ENCODE measurements at regions not wholly inside any gene's neighbourhood (a gene's known extent, or its start where the extent isn't known, plus 50 kb on each side); places are given as distances from the start of the nearest gene placed in this dataset.
"Not testable (repeated sequence)": the region's sequence is repeated elsewhere in the genome, so short reads cannot be mapped to it uniquely, and the experiment has no call there.

DNA sequence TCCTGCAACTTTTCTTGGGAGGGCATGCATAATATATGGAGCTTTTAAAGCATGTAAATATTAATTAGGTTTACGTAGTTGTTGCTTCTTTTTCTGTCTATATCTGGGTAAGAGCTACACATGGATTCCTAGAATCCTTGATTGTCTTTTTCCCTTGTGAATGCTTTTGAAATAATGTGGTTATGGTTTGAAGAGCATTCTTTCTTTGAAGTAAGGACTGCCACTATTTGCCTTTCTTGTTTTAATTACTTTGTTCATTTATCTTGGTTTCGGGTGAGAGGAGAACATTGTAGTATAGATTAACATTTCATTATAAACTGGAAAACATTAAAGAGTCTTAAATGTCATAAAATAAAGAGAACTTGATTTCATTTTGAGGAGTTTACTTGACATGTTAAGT lies 674.0 kb downstream of the ZBBX start:
- Histone ChIP-seq H3K4me1 (ENCODE audit: control insufficient read depth, insufficient read depth, low read length) (no peaks in the 10 kb centered on the region), H3K9me3 (ENCODE audit: control insufficient read depth, low read length) (no peaks in the 10 kb centered on the region), H3K27ac (ENCODE audit: insufficient read depth, low read depth, low read length, poor library complexity, severe bottlenecking) (no peak overlapping the region), H3K36me3 (ENCODE audit: control insufficient read depth, insufficient read depth, low read length) (no peaks in the 10 kb centered on the region), H3K4me3 (ENCODE audit: insufficient read depth, low read depth, low read length) (no peak overlapping the region), H3K27me3 (ENCODE audit: control insufficient read depth, insufficient read depth, low read length, poor library complexity, severe bottlenecking) (no peaks in the 10 kb centered on the region)
- WGBS, 2 experiments = 88 to 92% methylated on average over 1 of the region's 2 CpGs

DNA sequence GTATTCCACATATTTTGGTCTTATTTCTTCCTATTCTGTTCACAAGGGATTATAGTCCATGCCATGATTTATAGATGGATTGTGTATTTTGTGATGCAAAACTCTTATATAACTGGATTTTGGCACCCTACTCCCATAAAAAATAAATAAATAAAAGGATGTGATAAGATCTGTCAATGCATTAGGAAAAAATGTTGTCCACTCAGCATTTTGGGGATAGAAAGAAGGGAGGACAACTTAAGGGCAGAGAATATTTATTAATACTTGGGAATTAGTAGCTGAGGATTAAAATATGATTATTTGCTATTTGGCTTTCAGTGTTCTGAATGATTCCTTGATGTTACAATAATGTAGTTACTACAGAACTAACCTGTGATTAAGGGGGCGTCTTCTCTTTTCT lies 682.6 kb downstream of the ZBBX start:
- no CpG with 5 or more reads among the region's 1 CpG for WGBS, 2 experiments
- Histone ChIP-seq H3K27ac (ENCODE audit: insufficient read depth, low read depth, low read length, poor library complexity, severe bottlenecking) (no peak overlapping the region), H3K9me3 (ENCODE audit: control insufficient read depth, low read length) (no peaks in the 10 kb centered on the region), H3K36me3 (ENCODE audit: control insufficient read depth, insufficient read depth, low read length) (no peaks in the 10 kb centered on the region), H3K4me1 (ENCODE audit: control insufficient read depth, insufficient read depth, low read length) (no peaks in the 10 kb centered on the region), H3K27me3 (ENCODE audit: control insufficient read depth, insufficient read depth, low read length, poor library complexity, severe bottlenecking) (no peaks in the 10 kb centered on the region), H3K4me3 (ENCODE audit: insufficient read depth, low read depth, low read length) (no peak overlapping the region)

DNA sequence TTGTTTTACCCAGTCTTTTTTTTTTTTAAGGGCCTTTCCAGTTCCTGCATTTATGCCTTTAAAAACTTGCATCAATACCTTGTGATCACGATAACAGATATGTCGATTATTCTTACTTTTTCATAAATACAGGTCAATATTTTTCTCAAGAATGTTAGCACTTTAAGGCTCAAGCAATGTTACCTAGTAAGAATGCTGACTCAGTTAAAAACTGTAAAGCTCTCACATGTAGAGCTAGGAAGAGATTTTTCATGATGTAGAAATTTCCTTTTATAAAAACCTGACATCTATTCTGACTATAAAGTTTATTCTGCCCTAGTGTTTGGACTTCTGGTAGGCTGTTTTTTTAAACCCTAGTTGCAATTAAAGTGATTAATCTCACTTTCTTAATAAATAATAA lies 684.0 kb downstream of the ZBBX start:
- Histone ChIP-seq H3K4me3 (ENCODE audit: insufficient read depth, low read depth, low read length) (no peak overlapping the region), H3K27ac (ENCODE audit: insufficient read depth, low read depth, low read length, poor library complexity, severe bottlenecking) (no peak overlapping the region), H3K36me3 (ENCODE audit: control insufficient read depth, insufficient read depth, low read length) (no peaks in the 10 kb centered on the region), H3K27me3 (ENCODE audit: control insufficient read depth, insufficient read depth, low read length, poor library complexity, severe bottlenecking) (no peaks in the 10 kb centered on the region), H3K4me1 (ENCODE audit: control insufficient read depth, insufficient read depth, low read length) (no peaks in the 10 kb centered on the region), H3K9me3 (ENCODE audit: control insufficient read depth, low read length) (no peaks in the 10 kb centered on the region)
- 83 to 90% methylated on average over 2 of the region's 2 CpGs for WGBS, 2 experiments

DNA sequence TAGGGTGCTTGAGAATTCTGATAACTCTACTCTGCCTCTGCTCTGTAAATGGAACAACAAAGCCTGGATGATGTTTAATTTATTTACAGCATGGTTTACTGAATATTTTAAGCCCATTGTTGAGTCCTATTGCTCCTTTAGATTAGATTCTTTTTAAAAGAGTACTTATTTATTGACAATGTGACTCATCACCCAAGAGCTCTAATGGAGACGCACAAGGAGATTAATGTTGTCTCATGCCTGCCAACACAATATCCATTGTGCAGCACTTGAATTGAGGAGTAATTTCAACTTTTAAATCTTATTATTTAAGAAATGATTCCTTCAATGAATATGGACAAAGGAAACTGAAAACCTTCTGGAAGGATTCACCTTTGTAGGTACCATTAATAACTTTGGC lies 691.4 kb downstream of the ZBBX start:
- WGBS, 2 experiments = 88% methylated on average over 1 of the region's 1 CpG; no CpG with 5 or more reads in 1 of the 2 experiments
- Histone ChIP-seq H3K4me1 (ENCODE audit: control insufficient read depth, insufficient read depth, low read length) (no peaks in the 10 kb centered on the region), H3K36me3 (ENCODE audit: control insufficient read depth, insufficient read depth, low read length) (no peaks in the 10 kb centered on the region), H3K27ac (ENCODE audit: insufficient read depth, low read depth, low read length, poor library complexity, severe bottlenecking) (no peak overlapping the region), H3K27me3 (ENCODE audit: control insufficient read depth, insufficient read depth, low read length, poor library complexity, severe bottlenecking) (no peaks in the 10 kb centered on the region), H3K4me3 (ENCODE audit: insufficient read depth, low read depth, low read length) (no peak overlapping the region), H3K9me3 (ENCODE audit: control insufficient read depth, low read length) (no peaks in the 10 kb centered on the region)

DNA sequence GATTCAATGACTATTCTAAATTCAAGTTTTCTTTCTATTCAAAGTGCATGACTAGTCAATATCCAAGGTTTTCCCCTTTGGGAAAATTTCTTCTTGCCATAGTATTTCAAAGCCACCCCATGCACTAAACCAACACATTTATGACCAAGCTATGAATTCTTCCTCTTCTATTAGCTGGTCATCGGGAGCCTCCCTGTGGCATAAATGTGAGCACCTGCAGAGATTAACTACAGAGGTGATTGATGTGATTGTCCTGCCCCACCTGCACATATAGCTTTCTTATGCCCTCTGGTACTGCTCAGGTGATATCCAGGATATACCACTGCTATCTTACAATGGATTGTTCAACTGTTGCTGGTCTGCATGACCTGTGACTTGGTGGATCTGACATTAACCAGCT lies 694.9 kb downstream of the ZBBX start:
- Histone ChIP-seq H3K4me1 (ENCODE audit: control insufficient read depth, insufficient read depth, low read length) (no peaks in the 10 kb centered on the region), H3K4me3 (ENCODE audit: insufficient read depth, low read depth, low read length) (no peak overlapping the region), H3K9me3 (ENCODE audit: control insufficient read depth, low read length) (no peaks in the 10 kb centered on the region), H3K27ac (ENCODE audit: insufficient read depth, low read depth, low read length, poor library complexity, severe bottlenecking) (no peak overlapping the region), H3K27me3 (ENCODE audit: control insufficient read depth, insufficient read depth, low read length, poor library complexity, severe bottlenecking) (no peaks in the 10 kb centered on the region), H3K36me3 (ENCODE audit: control insufficient read depth, insufficient read depth, low read length) (no peaks in the 10 kb centered on the region)
- 94 to 100% methylated on average over 1 of the region's 1 CpG for WGBS, 2 experiments

DNA sequence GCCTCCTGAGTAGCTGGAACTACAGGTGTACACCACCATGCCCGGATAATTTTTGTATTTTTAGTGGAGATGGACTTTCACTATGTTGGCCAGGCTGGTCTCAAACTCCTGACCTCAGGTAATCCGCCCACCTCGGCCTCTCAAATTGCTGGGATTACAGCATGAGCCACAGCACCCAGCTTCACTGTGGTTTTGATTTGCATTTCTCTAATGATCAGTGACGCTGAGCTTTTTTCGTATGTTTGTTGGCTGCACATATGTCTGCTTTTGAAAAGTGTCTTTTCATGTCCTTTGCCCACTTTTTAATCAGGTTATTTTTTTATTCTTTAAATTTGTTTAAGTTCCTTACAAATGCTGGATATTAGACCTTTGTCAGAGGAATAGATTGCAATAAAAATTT lies 696.0 kb downstream of the ZBBX start:
- not testable (repeated sequence) for H3K9me3 ChIP-seq (ENCODE audit: control insufficient read depth, low read length); H3K27me3 ChIP-seq (ENCODE audit: control insufficient read depth, insufficient read depth, low read length, poor library complexity, severe bottlenecking); H3K27ac ChIP-seq (ENCODE audit: insufficient read depth, low read depth, low read length, poor library complexity, severe bottlenecking); H3K4me3 ChIP-seq (ENCODE audit: insufficient read depth, low read depth, low read length); H3K36me3 ChIP-seq (ENCODE audit: control insufficient read depth, insufficient read depth, low read length); H3K4me1 ChIP-seq (ENCODE audit: control insufficient read depth, insufficient read depth, low read length)
- WGBS, 2 experiments = 88 to 93% methylated on average over 4 to 5 of the region's 5 CpGs

DNA sequence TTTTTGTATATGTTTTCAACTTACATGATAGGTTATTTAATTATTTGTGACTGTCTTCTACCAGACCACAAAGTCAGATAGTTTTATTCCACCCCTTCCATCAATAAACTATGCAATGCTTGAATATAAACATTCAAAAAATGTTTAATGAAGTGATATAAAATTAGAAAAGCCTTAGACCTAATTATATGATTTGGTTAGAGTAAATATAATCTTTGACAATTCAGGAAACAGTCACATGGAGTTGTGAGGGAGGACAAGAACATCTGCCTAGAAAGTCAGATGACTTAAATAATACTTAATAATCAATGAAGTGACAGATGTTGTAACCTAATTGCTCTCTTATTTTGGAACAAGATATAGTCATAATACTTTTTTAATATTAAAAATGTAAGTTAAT lies 710.3 kb downstream of the ZBBX start:
- Histone ChIP-seq H3K4me3 (ENCODE audit: insufficient read depth, low read depth, low read length) (no peak overlapping the region), H3K9me3 (ENCODE audit: control insufficient read depth, low read length) (no peaks in the 10 kb centered on the region), H3K4me1 (ENCODE audit: control insufficient read depth, insufficient read depth, low read length) (no peaks in the 10 kb centered on the region), H3K27ac (ENCODE audit: insufficient read depth, low read depth, low read length, poor library complexity, severe bottlenecking) (no peak overlapping the region), H3K27me3 (ENCODE audit: control insufficient read depth, insufficient read depth, low read length, poor library complexity, severe bottlenecking) (no peaks in the 10 kb centered on the region), H3K36me3 (ENCODE audit: control insufficient read depth, insufficient read depth, low read length) (no peaks in the 10 kb centered on the region)

DNA sequence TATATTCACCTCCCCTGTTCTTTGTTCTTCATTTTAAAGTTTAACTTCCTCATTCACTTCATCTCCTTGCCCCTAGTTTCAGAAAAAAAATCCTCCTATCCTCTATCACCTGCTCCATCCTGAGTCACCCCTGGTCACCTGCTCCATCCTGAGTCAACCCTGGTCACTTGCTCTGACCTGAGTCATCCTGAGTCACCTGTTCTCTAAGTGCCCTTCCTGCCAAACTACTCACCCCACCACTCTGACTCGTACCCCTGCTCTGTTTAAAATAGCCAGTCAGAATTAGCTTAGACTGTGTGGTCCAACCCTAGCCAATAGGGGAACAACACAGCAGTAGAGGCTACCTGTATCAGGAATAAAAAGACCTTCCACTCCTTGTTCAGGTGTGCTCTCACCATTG lies 716.9 kb downstream of the ZBBX start:
- Histone ChIP-seq H3K27ac (ENCODE audit: insufficient read depth, low read depth, low read length, poor library complexity, severe bottlenecking) (no peak overlapping the region), H3K4me3 (ENCODE audit: insufficient read depth, low read depth, low read length) (no peak overlapping the region), H3K27me3 (ENCODE audit: control insufficient read depth, insufficient read depth, low read length, poor library complexity, severe bottlenecking) (no peaks in the 10 kb centered on the region), H3K4me1 (ENCODE audit: control insufficient read depth, insufficient read depth, low read length) (no peaks in the 10 kb centered on the region), H3K9me3 (ENCODE audit: control insufficient read depth, low read length) (no peaks in the 10 kb centered on the region), H3K36me3 (ENCODE audit: control insufficient read depth, insufficient read depth, low read length) (no peaks in the 10 kb centered on the region)
- WGBS, 2 experiments = 47 to 54% methylated on average over 1 of the region's 1 CpG

DNA sequence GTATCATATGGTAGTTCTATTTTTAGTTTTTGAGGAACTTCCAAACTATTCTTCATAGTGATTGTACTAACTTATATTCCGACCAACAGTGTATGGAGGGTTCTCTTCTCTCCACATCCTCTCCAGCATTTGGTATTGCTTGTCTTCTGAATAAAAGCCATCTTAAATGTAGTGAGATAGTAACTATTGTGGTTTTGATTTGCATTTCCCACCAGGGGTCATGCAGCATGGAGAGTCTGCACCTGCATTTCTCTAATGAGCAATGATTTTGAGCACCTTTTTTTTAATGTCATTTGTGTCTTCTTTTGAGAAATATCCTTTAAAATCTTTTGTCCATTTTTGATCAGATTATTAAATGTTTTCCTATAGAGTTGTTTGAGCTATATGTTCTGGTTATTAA lies 718.5 kb downstream of the ZBBX start:
- H3K4me3 ChIP-seq (ENCODE audit: insufficient read depth, low read depth, low read length) = no peak overlapping the region
- H3K9me3 ChIP-seq (ENCODE audit: control insufficient read depth, low read length) = no peaks in the 10 kb centered on the region
- 100% methylated on average over 1 of the region's 1 CpG; no CpG with 5 or more reads in 1 of the 2 experiments for WGBS, 2 experiments
- H3K27ac ChIP-seq (ENCODE audit: insufficient read depth, low read depth, low read length, poor library complexity, severe bottlenecking) = no peak overlapping the region
- H3K4me1 ChIP-seq (ENCODE audit: control insufficient read depth, insufficient read depth, low read length) = no peaks in the 10 kb centered on the region
- H3K27me3 ChIP-seq (ENCODE audit: control insufficient read depth, insufficient read depth, low read length, poor library complexity, severe bottlenecking) = no peaks in the 10 kb centered on the region
- H3K36me3 ChIP-seq (ENCODE audit: control insufficient read depth, insufficient read depth, low read length) = no peaks in the 10 kb centered on the region

DNA sequence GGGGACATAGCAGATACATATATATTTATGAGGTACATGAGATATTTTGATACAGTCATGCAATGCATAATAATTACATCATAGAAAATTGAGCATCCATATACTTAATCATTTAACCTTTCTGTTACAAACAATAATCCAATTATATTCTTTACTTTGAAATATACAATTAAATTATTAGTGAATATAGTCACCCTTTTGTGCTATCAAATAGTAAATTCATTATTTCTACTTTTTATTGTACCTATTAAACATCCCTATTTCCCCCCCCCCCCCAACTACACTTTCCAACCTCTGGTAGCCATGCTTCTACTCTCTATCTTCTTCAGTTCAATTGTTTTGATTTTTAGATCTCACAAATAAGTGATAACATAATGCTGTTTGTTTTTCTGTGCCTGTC lies 719.1 kb downstream of the ZBBX start:
- H3K9me3 ChIP-seq (ENCODE audit: control insufficient read depth, low read length) = no peaks in the 10 kb centered on the region
- no peaks in the 10 kb centered on the region for H3K36me3 ChIP-seq (ENCODE audit: control insufficient read depth, insufficient read depth, low read length)
- H3K27ac ChIP-seq (ENCODE audit: insufficient read depth, low read depth, low read length, poor library complexity, severe bottlenecking) = no peak overlapping the region
- no peak overlapping the region for H3K4me3 ChIP-seq (ENCODE audit: insufficient read depth, low read depth, low read length)
- H3K4me1 ChIP-seq (ENCODE audit: control insufficient read depth, insufficient read depth, low read length) = no peaks in the 10 kb centered on the region
- no peaks in the 10 kb centered on the region for H3K27me3 ChIP-seq (ENCODE audit: control insufficient read depth, insufficient read depth, low read length, poor library complexity, severe bottlenecking)

DNA sequence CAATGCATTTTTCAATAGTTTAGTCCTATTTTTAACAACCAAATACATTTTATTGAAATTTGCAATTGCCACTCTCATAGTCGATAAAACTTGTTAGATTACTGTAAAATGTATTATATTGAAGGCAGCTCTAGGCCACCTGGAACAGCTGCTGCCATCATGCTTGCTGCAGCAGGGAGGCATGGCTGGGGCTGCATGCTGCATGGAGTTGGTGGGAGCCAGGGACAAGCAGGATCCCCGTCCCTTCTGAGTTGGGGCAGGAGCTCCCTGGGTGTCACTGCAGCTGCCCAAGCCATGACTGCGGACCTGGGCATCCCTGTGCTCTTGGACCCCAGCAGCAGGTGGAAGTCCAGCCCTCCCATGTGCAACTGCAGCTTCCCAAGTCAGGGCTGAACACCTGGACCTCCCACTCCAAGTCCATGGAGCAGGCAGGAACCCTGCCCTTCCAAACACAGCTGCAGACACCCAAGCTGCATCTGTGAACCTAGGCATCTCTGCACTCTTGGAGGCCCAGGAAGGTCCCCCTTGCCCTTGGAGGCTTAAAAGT lies 742.0 kb downstream of the ZBBX start:
- Histone ChIP-seq H3K36me3 (ENCODE audit: control insufficient read depth, insufficient read depth, low read length) (no peaks in the 10 kb centered on the region), H3K4me3 (ENCODE audit: insufficient read depth, low read depth, low read length) (no peak overlapping the region), H3K27ac (ENCODE audit: insufficient read depth, low read depth, low read length, poor library complexity, severe bottlenecking) (no peak overlapping the region), H3K9me3 (ENCODE audit: control insufficient read depth, low read length) (no peaks in the 10 kb centered on the region), H3K27me3 (ENCODE audit: control insufficient read depth, insufficient read depth, low read length, poor library complexity, severe bottlenecking) (no peaks in the 10 kb centered on the region), H3K4me1 (ENCODE audit: control insufficient read depth, insufficient read depth, low read length) (no peaks in the 10 kb centered on the region)
- 96 to 100% methylated on average over 3 of the region's 3 CpGs for WGBS, 2 experiments

All from ectodermal cell (in vitro differentiated cells).